Activated CD8-positive, alpha-beta memory T cell treated with anti-CD3 and anti-CD28 coated beads for 24 hours (primary cell): ENCODE measurements at regions not wholly inside any gene's neighbourhood (a gene's known extent, or its start where the extent isn't known, plus 50 kb on each side); places are given as distances from the start of the nearest gene placed in this dataset.
"Not testable (repeated sequence)": the region's sequence is repeated elsewhere in the genome, so short reads cannot be mapped to it uniquely, and the experiment has no call there.

Experiments
- DNase-seq: peaks from one replicate; pipeline ENCODE4 v3.0.0-alpha.2; 2020

DNA sequence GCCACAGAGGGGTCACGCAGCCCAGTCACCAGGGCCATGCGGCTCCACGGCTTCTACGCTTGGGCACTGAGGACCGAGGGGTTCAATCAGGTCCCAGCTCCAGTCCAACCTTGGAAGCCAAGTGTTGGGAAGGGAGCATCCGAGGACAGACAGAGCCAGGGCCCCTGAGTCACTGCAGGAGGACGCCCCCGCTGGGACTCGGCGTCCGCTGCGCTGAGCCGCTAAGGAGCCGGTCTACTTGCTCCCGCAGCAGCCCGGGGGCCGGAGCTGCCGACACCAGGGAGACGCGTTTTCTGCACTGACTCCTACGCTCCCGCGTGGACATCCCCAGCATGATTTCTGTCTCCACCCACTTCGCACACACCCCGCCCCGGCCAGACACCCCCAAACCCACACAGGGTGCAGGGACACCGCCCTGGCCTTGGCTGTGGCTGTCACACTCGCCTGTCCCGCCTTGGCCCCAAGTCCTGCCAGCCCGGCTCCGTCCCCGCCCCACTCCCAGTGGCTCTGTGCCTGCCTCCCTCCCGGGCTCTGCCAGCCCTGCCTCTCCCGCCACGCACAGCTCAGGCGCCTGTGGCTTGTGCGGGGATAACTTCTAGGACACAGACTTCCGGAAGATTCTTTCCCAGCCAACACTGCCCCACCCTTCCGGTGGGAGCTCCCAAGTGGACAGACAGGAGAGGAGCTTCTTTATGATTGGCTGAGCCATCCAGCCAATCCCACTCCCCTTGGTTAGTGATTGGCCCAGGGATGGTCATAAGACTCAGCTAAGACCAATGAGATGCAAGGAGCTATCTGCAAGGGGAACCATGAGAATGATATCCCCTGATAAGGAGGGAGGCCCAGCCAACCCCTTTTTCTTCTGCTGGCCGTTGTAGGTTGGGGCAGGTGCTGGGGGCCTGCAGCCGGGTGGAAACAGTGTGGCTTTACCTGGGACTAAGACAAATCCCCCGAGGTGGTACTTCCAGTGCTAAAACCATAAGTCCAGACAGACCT, 118.9 kb upstream of the SFSWAP start:
- no peak for DNase-seq

DNA sequence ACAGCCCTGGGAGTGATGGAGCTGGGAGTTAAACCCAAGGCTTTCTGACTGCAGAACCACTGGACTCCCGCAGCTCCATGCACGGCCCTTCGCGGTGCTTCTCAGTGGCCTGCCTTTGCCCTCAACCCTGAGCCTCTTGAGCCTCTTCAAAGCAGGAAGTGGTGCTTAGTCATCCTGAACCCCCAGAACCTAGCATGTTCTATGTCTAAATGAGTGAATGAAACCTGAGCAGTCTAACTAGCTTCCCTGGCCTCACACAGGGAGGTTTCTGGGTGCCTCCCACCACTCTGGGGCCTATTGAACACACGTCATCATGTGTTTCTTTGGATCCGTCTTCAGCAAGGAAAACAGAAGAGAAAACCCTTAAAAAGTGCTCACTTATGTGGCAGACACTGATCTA, 117.9 kb upstream of the SFSWAP start:
- no peak for DNase-seq

DNA sequence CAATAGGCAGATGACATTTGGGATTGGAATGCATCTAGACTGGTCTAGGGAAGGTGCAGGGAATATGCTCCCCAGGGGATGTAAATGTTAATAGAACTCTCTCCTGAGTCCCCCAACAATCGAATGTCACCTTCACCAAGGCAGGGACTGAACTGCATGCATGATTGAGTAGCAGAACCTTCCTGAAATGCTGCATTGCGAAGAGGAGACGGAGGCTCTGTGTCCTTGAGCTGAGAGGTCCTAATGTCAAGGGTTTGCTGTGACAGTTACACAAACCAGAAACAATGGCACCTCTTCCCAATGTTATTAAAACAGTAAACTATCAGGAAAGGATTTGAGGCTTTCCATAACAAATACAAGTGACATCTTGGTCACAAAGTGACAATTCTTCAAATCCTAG, 117.5 kb upstream of the SFSWAP start:
- no peak for DNase-seq

DNA sequence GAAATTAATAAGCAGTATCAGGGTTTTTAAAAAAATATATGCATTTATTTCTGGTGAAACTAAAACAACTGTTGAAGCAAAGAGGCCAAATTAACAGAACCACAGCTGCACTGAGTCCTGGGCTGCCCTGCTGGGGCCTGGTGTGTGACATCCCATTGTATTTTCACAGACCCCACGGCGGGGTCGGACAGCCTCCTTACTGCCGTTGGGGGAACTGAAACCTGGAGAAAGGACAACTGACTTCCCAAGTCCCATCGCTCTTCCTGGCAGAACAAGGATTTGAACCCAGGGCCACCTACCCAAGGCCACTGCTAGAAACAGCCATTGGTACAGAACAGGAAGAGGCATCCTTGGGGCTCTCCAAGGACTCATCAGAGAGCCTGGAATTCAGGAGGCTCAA, 114.8 kb upstream of the SFSWAP start:
- no peak for DNase-seq

DNA sequence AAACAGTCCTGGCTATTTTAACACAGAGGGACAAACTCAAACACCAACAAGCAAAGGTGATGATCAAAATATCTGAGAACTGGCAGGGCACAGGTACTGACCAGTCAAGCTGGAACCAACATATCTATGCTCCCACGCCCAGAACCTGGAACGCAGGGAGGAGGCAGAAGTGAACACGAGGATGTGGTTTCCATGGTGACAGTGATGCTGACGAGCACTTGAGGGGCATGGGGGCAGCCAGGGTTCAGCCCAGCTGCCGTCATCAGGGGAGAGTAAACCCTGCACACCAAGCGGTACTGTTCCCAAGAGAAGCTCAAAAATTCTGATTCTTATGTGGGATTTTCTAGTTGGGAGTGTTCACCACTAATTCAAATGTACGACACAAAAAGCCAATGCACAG, 113.6 kb upstream of the SFSWAP start:
- no peak for DNase-seq

DNA sequence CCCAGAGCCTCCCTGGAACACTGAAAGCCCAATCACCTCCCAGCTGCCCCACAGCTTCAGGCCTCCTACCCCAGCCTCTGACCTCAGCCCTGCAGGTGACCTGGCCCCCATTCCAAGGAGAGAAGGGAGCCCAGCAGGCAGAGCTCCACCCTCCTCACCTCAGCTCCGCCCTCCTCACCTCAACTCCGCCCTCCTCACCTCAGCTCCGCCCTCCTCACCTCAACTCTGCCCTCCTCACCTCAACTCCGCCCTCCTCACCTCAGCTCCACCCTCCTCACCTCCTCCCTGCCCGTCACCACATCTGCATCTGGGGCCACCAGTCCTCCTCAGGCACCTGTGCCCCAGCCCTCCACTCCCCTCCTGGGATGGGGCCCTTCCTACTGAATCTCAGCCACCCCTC, 112.2 kb upstream of the SFSWAP start:
- DNase-seq: no peak

DNA sequence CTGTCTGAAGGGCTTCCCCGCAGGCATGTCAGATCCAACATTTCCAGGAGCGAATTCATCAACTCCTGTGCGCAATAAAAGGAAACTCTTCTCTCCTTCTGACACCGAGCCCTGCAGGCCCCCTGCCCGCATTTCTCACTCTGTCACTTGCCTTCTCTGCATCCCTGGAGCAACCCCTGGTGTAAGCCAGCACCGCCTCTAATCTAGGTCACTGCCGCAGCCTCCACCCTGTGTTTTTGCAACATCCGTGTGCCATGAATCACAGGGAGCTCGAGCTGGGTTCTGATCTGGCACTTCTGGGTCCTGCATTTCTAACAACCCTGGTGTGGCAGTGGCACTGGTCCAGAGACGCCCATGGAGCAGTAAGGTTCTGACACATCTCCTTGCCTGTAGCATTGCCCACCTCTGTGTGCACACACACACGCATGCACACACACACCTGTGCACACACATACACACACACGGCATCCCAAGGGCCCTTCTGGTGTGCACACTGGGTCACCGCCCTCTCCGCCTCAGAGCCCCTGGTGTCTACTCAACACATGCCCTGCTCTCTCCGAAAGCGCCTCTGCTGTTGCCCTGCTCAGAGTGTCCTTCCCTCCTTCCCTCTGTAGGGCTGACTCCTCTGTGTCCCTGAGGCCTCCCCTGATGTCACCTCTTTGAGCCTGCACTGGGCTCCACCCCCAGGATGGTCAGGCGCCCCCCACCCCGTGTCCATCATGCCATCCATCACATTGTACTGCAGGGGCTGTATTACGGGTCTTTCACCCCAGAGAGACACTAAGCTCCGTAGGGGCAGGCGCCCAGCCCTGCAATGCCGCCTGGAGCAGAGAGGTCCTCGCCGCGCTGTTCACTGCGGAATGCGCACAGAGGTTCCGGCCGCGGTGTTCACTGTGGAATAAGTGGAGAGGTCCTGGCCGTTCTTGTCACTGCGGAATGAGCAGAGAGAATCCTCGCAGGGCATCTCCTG, 111.4 kb upstream of the SFSWAP start:
- DNase-seq: no peak

DNA sequence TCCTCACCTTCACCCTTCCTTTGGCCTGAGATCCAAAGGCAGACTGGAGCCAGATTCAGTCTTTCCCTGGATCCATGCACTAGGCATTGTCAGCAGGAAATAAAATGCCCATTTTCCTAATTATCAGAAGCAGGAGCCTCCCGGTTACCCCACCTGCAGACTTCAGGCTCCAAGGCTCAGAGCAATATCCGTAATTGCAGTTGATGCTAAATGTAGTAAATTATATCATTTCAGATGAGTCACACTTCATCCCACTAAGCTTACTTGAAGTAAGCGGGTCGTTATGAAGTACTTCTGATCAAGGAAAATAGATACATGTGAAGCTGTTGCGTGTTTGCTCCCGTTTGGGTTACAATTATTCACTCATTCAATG, 110.7 kb upstream of the SFSWAP start:
- no peak for DNase-seq

DNA sequence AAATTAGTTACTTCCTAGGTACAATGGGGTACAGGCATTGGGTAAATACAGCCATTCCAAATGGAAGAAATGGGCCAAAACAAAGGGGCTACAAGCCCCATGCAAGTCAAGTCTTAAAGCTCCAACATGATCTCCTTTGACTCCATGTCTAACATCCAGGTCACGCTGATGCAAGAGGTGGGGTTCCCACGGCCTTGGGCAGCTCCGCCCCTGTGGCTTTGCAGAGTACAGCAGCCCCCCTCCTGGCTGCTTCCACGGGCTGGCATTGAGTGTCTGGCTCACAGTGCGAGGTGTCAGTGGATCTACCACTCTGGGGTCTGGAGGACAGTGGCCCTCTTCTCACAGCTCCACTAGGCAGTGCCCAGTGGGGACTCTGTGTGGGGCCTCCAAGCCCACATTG, 109.4 kb upstream of the SFSWAP start:
- DNase-seq: not testable (repeated sequence)

DNA sequence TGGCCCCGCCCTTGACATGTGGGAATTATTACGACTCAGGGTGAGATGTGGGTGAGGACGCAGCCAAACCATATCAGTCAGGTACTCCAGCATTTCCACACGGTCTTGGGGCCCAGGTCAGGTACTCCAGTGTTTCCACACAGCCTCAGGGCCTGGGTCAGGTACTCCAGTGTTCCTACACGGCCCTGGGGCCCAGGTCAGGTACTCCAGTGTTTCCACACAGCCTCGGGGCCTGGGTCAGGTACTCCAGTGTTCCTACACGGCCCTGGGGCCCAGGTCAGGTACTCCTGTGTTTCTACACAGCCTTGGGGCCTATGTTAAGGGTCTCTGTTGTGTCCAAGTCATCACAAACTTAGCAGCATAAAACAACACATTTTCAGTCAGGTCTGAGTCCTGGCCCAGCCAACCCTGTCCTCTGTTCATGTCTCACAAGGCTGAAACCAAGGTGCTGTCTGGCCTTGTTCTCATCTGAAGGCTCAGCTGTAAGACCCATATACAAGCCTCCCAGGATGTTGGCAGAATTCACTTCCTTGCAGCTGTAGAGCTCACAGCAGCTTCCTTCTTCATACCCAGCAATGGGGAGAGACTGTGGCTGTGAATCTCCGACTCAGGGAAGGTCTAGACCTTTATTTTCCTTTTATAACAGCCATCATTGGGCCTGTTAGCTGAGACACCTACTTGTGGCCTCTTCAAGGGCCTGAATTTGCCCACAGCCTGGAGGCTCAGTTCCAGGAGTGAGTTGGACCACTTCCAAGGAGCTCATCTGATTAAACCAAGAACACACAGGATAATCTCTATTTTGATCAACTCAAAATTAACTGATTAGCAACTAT, 107.6 kb upstream of the SFSWAP start:
- DNase-seq: no peak

DNA sequence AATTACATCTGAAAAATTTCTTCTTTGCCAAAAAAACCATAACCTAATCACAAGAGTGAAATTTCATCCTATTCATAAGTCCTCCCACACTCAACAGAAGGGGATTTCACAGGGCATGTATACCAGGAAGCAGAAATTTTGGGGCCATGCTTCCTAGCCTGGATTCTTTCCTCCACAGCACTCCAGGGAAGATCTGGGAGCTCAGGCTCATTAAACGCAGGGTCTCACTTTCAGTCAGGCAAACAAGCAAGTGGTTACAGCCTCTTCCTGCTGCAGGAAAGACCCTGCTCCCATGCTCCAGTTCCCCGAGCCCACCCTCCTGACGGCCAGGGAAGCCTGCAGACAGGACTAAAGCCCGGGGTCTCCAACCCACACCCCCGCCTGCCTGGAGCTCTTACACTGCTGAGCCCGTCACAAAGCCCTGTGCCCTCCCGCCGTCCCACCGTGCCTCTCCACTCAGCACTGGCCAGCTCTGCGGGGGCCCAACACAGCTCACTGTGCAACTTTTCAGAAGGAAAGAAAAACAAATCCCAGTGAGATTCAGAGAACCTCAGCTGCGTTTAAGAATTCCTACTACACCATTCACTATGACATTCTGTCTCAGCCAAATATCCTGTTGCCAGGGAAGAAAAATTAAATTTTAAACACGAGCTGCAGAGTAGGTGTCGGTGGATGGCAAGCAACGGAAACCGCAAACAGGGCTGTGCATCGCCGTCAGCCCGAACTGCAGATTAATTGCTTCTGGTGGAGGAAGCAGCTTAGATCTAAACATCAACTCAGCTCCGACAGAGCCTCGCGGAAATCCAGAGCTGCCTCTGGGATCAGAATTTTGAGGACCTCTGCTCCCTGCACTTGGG, 106.7 kb upstream of the SFSWAP start:
- peak; percentile 66 for DNase-seq

DNA sequence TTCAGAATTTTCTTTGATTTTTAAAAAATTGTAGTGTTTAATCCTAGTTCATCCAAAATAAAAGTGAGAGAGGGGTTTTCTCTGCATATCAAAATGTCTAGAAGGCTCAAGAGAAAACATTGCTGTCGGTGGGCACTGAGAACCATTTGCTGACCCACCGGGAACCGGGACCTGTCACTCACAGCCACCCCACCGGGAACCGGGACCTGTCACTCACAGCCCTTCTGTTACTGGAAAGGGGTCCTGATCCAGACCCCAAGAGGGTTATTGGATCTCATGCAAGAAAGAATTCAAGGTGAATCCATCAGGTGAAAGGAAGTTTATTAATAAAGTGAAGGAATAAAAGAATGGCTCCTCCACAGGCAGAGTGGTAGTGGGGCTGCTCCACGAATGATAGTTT, 106.0 kb upstream of the SFSWAP start:
- no peak for DNase-seq

DNA sequence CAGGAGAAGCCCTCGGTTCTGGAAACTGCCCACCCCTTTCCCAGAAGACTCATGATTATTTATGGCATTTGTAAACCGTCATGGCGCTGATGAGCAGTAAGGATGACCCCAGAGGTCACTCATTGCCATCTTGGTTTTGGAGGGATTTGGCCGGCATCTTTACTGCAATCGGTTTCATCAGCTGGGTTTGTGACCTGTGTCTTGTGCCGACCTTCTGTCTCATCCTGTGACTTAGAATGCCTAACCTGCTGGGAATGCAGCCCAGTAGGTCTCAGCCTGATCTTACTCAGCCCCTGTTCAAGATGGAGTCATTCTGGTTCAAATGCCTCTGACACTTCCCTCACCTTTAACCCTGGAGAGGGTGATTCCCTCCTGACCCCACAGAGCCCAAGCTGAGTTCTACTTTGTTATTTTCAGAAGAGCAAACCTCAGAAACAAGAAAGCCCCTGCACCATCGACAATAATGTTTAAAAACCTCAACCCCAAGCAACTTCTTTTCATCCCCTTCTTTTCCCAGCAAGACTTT, 105.5 kb upstream of the SFSWAP start:
- no peak for DNase-seq

DNA sequence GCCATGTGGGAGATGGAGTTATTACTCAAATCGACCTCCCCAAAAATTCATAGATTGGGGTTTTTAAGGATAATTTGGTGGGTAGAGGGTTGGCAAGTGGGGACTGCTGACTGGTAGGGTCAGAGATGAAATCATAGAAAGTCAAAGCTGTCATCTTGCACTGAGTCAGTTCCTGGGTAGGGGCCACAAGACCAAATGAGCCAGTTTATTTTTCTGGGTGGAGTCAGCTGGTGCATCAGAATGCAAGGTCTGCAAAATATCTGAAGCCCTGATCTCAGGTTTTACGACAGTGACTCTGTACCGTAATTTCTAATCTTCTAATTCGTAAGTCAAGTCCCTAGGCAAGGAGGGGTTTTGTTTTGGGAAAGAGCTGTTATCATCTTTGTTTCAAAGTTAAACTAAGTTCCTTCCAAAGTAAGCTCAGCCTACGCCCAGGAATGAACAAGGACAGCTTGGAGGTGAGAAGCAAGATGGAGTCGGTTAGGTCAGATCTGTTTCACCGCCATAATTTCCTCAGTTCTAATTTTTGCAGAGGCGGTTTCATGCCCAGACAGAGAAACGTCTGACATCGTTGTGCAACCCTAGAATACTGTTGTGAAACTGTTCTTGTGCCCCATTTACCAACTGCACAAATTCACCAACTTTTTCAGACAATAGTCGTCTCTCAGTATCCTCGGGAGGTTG, 104.5 kb upstream of the SFSWAP start:
- no peak for DNase-seq

DNA sequence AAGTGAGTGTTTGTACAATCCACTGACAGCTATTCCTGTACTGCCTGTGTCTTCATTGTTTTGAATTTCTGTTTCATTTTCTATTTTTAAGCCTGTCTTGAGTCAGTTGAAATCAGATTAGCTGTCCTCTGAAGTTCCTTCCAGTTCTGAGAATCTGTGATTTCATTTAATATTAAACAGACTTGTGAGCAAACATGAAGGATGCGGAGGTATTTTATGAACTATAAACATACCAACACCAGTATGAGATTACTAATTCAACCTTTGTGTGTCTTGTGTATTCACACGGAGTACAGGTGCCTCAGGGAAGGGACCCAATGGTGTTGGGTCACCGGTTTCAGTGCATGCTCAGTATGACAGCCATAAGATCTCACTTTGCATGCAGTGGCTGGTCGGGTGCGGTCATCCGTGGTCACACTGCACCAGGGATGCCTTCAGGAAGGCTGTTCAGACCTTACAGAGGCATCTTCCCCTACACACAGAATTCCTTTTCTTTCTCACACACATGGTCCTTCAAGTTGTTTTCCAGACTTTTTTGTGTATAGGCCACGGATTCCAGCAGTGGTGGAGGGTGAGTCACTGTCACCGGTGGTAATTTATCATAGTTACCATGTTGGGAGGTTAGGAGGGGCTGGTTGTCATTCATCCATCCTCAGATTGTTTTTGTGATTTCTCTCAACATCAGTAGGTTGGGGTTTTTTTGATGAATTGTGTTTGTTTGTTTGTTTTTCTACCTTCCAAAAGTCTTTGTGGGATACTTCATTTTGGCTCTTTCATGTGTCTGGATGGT, 103.0 kb upstream of the SFSWAP start:
- DNase-seq: no peak

DNA sequence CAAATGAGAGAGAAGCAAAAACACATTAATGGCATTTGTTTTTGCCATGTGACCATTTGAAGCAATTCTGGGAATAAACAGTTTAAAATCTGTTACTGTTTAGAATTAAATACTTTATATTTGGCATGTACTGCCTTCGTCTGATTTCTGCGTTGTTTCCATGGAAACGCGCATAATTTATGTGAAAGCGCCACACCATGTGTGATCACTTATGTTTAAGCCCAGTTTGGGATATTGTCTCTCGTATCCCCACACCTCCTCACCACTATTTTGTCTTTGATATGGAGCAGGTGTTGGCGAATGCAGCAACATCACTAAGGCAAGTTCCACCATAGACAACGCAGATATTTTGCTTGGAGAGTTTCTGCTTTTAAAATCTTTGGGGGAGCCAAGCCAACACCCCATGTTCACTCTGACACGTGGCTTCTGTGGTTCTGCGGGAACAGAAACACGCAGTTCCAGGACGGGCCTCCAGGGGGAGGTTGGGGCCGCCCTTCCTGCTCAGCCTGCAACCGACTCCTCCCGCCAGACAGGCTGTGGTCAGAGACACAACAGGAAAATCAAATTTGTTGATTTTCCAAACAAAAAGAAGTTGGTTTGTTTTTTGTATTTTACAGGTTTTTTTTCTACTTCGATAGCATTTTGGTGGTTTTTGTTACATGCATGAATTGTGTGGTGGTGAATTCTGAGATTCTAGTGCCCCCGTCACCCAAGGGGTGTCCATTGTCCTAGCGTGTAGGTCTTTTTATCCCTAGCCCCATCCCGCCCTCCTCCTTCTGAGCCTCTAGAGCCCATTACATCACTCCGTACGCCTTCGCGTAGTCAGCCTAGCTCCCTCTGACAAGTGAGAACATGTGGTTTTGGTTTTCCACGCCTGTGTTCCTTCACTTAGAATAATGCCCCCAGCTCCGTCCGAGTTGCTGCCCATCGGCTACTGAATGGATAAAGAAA, 101.9 kb upstream of the SFSWAP start:
- DNase-seq: peak; percentile 83

DNA sequence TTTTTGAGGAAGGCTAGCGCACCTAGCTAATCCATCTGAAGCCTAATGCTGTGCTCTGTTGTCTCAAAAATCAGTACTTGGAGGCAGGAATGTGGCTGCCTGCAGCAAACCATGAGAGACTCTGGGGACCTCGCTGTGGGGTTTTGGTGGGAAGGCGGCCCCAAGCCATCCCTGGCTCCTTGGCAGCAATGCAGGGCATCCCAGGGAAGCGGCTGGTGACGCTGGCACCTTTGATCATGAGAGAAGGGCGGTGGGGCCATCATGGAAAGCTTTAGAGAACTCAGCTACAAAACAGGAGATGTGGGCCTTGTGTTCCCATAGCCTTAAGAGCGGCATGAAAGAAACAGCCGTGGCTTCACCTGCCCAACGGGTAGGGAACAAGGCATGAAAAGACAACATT, 101.1 kb upstream of the SFSWAP start:
- DNase-seq: no peak

DNA sequence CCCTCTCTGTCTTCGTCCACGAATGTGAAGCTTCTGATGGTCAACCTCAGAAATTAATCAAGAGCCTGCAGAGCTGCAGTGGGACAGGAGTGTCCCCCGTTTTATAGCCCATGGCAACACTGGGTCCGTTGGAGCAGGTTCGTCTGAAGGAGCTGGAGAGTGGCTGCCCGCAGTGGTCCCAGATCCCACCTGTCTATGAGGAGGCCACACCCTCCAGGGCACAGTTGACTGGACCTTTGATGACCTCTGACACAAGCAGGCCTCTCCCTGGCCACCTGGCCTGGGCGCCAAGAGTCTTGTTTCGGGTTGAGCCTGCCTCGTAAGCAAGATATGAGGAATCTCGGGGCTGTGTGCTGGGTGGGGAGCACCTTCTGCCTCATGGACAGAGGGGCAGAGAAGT, 100.7 kb upstream of the SFSWAP start:
- DNase-seq: no peak

DNA sequence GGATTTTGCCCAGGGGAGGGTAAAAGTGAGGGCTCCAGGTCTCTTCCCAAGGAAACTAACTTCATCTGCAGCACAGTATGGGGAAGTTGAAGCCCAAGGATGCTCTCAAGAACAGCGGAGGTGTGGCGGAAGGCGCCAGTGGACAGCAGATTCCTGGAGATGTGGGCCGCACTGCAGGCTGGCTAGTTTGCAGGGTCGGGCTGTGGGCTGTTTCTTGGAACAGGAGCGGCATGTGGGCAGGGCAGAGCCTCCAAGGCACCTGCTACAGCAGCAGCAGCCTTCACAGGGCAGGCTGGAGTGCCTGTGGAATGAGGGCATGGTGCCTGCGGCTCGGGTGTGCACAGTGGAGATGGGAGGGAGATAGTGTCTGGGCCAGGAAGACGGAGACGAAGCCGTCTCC, 100.0 kb upstream of the SFSWAP start:
- no peak for DNase-seq
